ENCODE measurements at regions not wholly inside any gene's neighbourhood (a gene's known extent, or its start where the extent isn't known, plus 50 kb on each side); places are given as distances from the start of the nearest gene placed in this dataset.

- DNase-seq (ENCODE audit: low read depth): no peak
Measured at GRCh38 chr10:118501171-118501570, 94.3 kb downstream of the PRLHR start.

DNA sequence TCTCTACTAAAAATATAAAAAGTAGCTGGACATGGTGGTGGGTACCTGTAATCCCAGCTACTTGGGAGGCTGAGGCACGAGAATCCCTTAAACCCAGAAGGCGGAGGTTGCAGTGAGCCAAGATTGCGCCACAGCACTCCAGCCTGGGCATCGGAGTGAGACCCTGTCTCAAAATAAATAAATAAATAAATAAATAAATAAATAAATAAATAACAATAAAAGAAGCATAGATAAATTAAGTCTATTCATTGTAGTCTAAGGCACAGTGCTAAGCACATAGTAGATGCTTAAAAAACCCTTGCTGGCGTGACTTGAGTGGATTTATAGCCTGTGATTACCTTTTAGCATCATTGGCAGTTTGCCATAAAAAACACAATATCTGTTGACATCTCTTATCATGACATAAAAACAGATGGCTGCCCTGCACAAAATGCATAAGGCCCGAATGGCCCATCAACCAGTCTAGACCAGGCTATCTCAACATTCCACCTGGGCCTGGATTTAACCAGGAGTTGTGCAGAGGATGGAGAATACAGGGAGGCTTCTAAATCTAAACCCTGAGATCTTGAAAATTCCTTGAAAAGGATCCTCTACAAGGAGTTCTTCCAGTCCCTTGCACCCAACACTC, 94.9 kb downstream of the PRLHR start:
- no peak for DNase-seq (ENCODE audit: low read depth)

GRCh38 chr10:118499186-118499585, 96.3 kb downstream of the PRLHR start:
- no peak for DNase-seq (ENCODE audit: low read depth)

DNA sequence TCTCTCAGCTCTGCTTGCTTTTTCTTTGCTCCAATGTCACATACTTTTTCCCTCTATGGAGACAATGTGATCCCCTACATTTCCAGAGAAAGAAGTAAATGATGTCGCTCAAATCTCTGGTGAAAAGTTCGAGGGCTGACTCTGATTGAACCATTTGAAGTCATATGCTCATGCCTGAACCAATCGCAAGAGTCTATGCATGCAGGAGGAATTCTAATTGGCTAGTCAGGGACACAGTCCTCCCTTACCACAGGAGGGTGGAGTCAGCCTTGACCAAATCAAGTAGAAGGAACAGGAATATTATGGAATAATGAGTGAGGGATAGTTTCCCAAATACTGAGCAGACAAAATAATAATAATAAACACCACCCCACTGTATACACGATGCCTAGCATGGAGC, 96.8 kb downstream of the PRLHR start:
- no peak for DNase-seq (ENCODE audit: low read depth)

DNA sequence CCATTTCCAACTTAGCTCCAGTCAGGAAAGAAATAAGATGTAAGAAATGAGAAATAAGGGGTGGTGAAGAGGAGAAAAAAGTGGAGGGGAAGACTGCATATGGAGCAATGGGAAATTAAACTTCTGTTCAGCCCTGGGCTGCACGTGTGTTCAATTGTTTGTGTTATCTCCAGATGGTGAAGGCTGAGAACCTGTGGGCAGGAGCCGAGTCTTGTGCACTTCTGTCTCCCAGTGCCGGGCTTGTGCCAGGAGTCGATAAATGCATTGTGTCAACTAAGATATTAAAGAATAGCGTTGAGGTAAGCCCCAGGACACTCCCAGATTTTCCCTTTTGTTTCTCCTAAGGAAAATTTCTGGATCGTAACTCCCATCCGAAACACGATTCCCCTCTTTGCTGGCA, 98.2 kb downstream of the PRLHR start:
- DNase-seq (ENCODE audit: low read depth): no peak

- DNase-seq (ENCODE audit: low read depth): no peak
Measured at GRCh38 chr10:118496525-118496924, 98.9 kb downstream of the PRLHR start.

DNA sequence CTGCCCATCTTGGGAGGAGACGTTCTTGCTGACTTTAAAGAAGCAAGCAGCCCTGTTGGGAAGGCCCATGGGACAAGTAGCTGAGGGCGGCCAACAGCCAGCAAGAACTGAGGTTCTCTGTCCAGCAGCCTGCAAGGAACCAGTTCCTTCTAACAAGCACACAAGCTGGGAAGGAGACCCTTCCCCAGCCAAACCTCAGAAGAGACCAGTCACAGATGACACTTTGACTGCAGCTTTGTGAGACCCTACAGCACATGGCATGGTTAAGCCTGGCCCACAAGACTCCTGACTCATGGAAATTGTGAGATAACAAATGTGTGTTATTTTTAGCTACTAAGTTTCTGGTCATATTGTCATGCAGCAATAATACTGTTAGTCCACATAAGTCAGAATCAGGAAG, 99.9 kb downstream of the PRLHR start:
- DNase-seq (ENCODE audit: low read depth): no peak

- no peak for DNase-seq (ENCODE audit: low read depth)
Measured at GRCh38 chr10:118491055-118491454, 104.4 kb downstream of the PRLHR start.

DNA sequence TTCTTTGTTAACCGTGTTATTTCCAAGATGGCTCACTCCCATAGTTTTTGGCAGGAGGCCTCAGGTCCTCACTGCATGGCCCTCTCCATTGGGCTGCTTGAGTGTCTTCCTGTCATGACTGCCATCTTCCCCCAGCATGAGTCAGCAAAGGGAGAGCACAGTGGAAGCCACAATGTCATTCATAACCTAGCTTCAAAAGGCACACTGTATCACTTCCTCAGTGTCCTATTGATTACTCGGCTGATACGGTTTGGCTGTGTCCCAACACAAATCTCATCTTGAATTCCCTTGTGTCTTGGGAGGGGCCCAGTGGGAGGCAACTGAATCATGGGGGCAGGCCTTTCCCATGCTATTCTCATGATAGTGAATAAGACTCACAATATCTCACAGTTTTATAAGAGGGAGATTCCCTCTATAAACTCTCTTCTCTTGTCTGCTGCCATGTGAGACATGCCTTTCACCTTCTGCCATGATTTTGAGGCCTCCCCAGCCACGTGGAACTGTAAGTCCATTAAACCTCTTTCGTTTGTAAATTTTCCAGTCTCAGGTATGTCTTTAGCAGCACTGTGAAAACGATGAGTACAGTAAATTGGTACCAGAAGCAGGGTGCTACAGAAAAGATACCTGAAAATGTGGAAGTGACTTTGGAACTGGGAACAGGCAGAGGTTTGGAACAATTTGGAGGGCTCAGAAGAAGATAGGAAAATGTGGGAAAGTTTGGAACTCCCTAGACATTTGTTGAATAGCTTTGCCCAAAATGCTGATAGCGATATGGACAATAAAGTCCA, 106.5 kb downstream of the PRLHR start:
- DNase-seq (ENCODE audit: low read depth): no peak

DNA sequence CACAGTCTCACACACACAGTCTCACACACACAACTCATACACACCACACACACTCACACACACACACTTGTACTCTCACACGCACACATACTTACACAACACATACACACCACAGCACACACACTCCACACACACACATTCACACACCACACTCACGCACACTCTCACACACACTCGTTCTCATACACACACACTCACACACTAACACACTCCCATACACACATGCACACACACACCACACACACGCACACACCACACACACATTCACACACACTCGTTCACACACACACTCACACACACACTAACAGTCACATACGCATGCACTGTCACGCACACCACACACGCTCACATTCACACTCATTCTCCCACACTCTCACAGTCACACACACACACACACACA, 109.8 kb downstream of the PRLHR start:
- no peak for DNase-seq (ENCODE audit: low read depth)

DNA sequence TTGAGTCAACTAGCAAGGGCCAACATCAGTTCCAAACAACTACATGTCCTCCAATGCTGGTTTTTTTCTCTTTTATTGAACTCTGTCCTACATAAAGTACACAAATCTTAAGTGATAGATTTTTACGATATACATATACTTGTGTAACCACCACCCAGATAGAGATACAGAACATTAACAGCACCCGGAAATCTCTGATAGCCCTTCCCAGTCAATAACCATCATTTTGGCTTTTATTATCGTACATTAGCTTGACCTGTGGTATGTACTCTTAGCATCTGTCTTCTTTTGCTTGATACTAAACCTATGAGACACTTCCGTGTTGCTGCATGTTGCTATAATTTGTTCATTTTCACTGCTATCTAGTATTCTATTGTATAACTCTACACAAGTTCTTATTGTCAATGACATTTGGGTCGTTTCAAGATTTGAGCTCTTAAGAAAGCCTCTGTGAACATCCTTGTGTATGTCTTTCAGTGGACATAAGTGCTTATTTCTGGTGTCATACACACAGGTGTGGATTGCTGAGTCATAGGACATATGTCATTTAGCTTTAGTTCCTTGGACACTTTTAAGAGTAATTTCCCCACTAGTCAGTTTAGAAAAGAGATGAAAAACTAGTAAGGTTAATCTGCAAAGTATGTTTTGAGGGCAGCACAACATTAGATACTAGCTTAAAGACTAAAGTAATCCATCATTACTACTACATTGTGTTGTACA, 111.1 kb downstream of the PRLHR start:
- no peak for DNase-seq (ENCODE audit: low read depth)

DNA sequence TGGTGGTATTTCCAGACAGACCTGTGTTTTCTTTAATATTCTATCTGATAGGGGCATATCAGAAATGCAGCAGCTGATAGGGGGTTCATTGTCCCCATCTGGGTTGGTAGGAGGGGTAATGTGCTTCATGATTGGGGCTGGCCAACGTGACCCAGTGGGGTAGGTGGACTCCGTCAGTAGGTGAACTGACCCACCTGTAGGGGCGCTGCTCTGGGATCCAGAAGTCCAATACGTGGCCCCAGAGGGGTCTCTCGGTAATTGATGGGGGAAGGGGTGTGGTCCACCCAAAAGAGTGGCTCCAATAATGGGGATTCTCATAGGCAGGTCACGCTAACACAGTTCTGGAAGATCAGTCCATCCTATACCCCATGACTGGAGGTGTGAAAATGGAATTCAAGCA, 112.0 kb downstream of the PRLHR start:
- DNase-seq (ENCODE audit: low read depth): no peak

DNA sequence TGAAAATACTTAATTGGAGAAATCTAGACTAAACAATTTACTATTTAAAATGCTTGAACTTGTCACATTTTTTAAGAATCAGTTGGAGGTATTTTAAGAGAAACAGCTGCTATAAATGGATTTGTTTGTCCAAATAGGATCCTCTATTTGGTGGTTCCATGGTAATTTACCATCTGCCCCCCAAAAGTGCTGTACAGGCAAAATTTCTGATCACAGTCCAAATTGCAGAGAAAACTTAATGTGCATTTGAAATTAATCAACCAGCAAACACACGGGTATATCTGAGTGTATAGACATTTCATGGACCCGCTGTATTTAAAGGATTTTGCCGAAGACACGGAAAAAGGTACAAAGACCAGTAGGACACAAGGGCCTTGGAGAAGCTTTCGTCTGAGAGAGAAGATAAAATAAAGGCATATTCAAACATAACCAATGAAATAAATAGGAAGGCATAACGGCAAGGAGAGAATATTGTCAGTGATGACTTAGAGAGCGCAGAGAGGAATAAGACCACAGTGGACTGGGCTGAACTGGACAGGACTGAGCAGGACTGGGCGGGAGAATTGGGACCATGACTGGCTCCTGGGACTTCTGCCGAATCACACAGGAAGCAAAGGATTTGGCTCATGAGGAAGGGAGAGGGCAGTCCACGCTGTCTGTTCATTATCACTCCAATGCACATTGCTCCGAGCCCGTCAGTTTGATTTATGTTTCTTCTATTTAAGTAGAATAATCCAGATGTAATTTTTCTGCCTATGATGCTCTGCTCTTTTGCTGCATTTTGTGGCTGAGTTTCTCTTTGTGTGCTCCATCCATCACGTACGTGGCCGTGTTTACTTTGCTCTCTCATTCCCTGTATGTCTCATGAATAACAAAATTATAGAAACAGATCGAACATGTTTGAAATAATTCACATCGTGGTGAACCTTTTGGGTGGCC, 112.8 kb downstream of the PRLHR start:
- DNase-seq (ENCODE audit: low read depth): no peak

- DNase-seq (ENCODE audit: low read depth): no peak
Measured at GRCh38 chr10:118481871-118482270, 113.6 kb downstream of the PRLHR start.

- no peak for DNase-seq (ENCODE audit: low read depth)
Measured at GRCh38 chr10:118475214-118475613, 120.2 kb downstream of the PRLHR start.

DNA sequence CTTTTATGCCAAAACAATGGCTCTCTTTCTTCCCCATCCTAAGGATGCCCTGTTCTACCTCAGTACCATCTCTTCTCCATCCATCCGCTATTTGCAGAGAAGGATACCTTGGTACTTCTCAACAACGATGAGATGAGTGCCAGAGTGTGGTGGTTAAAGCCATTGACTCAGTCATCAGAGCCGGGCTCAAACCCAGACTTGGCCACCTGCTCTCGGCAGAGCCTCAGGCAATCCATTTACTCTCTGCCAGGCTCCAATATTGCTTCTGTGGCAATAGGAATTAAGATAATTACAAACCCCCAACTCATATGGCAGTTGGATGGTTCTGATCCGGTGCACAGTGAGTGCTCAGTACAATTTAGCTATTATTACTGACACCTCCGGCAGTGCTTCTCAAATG, 121.3 kb downstream of the PRLHR start:
- no peak for DNase-seq (ENCODE audit: low read depth)

GRCh38 chr10:118473305-118473960, 122.0 kb downstream of the PRLHR start:
- no peak for DNase-seq (ENCODE audit: low read depth)

GRCh38 chr10:118472415-118473304, 122.8 kb downstream of the PRLHR start:
- no peak for DNase-seq (ENCODE audit: low read depth)

DNA sequence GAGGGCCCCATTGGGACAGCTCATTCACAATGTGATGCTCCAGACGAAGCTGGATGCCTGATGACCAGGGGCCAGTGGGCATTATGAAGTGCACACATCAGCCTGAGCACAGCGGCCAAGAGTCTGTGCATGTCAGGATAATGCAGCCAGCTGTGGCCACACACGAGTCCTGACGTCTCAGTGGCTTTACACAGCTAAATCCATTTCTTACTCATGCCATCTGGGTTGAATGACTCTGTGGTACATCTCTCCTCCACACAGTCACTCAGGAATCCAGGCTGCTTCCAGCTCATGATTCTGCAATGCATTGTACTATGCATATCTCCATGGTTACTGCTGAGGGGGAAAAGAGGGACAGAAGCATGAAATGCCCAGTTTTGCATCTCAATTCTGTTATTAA, 123.6 kb downstream of the PRLHR start:
- DNase-seq (ENCODE audit: low read depth): no peak

DNA sequence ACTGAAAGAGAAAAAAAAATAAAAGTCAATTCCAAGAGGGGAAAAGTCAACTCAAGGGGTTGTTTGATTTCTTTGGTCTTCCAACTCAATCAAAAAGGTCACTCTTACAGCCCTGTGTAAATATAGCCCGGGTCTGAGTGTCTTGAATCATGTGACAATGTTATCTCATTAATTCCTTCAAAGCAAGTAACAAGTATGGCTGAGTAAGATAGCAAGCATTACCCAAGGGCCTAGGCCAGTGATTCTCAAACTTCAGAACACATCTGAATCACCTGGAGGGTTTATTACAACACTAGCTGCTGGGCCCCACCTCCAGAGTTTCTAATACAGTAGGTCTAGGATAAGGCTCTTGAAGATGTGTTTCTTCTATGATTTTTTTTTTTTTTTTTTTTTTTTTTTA, 125.0 kb downstream of the PRLHR start:
- no peak for DNase-seq (ENCODE audit: low read depth)

DNA sequence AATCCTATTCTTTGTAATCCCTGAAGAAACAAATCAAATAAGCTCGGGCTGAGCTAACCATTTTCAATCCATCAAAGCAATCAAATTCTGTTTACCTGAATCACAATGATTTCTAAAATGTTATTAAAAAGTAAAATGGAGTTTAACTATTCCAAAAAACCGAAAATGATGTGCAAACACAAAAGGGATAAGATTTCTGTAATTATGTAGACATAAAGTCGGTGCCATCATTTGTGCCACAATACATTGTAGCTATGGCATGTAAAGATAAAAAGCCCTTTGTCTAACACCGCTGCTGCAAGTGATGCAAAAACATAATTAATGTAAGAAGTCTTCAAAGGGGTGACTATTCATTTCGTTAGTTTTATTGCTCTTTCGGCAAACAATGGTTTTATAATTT, 125.1 kb upstream of the FAM204A start:
- no peak for DNase-seq (ENCODE audit: low read depth)
